WI38 (cell line): ENCODE measurements at regions not wholly inside any gene's neighbourhood (a gene's known extent, or its start where the extent isn't known, plus 50 kb on each side); places are given as distances from the start of the nearest gene placed in this dataset.
"Not testable (repeated sequence)": the region's sequence is repeated elsewhere in the genome, so short reads cannot be mapped to it uniquely, and the experiment has no call there.

Experiments
- H3K4me3 ChIP-seq: 2 replicates; pipeline ENCODE4 v1.5.1; 2011; ENCODE audit warnings: low read depth, mild to moderate bottlenecking, control low read depth, low read length
- CTCF ChIP-seq: IDR thresholded peaks from 2 replicates; pipeline ENCODE4 v1.5.1; 2012; ENCODE audit warnings: low read depth, mild to moderate bottlenecking, control low read depth, low read length

- no peak overlapping the region for H3K4me3 ChIP-seq
- no peak for TF ChIP-seq CTCF
Observed at GRCh38 chr9:80976403-80976802, 712.9 kb downstream of the TLE1 start.

GRCh38 chr9:80970377-80970776 lies 719.0 kb downstream of the TLE1 start:
- H3K4me3 ChIP-seq, result not testable (repeated sequence)

GRCh38 chr9:80968611-80969010 lies 720.7 kb downstream of the TLE1 start:
- no peak for TF ChIP-seq CTCF
- H3K4me3 ChIP-seq, result no peak overlapping the region

- TF ChIP-seq CTCF, result no peak
- H3K4me3 ChIP-seq, result no peak overlapping the region
Observed at GRCh38 chr9:80964914-80965313, 724.4 kb downstream of the TLE1 start.

- TF ChIP-seq CTCF, result no peak
- no peak overlapping the region for H3K4me3 ChIP-seq
Observed at GRCh38 chr9:80964374-80964773, 725.0 kb downstream of the TLE1 start.

GRCh38 chr9:80957801-80958200 lies 731.5 kb downstream of the TLE1 start:
- no peak overlapping the region for H3K4me3 ChIP-seq
- no peak for TF ChIP-seq CTCF

- H3K4me3 ChIP-seq, result no peak overlapping the region
- no peak for TF ChIP-seq CTCF
Observed at GRCh38 chr9:80954521-80954920, 734.8 kb downstream of the TLE1 start.

- no peak for TF ChIP-seq CTCF
- no peak overlapping the region for H3K4me3 ChIP-seq
Observed at GRCh38 chr9:80952363-80952922, 736.9 kb downstream of the TLE1 start.
